Pancreas (tissue), 10 donors: ENCODE measurements at regions not wholly inside any gene's neighbourhood (a gene's known extent, or its start where the extent isn't known, plus 50 kb on each side); places are given as distances from the start of the nearest gene placed in this dataset.

Experiments
- ATAC-seq, 4 donors: fragments of 200-7000 bp; cut with Tn5 transposase; one replicate each; pipeline versions ENCODE4 v1.8.0 to v1.9.1; 2020; ENCODE audit warnings: mild to moderate bottlenecking in 4 of 4, moderate library complexity in 4 of 4
- DNase-seq, 6 donors: peaks; one replicate each; pipeline ENCODE4 v3.0.0-alpha.2; 2020
- FAIRE-seq: peaks from 2 replicates; lab custom pipeline; 2012; peaks lifted over from hg19 to GRCh38; lab: Jason Lieb, UNC
- H3K27ac ChIP-seq, 4 donors: fragments of 200-600 bp; sonication (generic); 1 replicate in 3 of 4; 2 replicates in 1 of 4; pipeline versions ENCODE4 v1.5.0 to v1.8.0; 2020
- H3K27me3 ChIP-seq, 4 donors: fragments of 200-600 bp; one replicate each; pipeline ENCODE4 v1.8.0; 2021
- H3K36me3 ChIP-seq, 3 donors: fragments of 200-600 bp; sonication (generic) in 1 of 3; one replicate each; pipeline versions ENCODE4 v1.5.0 to v1.8.0; 2020 to 2021
- H3K4me1 ChIP-seq, 3 donors: fragments of 200-600 bp; one replicate each; pipeline ENCODE4 v1.8.0; 2021
- H3K4me3 ChIP-seq, 4 donors: fragments of 200-600 bp; sonication (generic) in 2 of 4; one replicate each; pipeline versions ENCODE4 v1.5.0 to v1.8.0; 2020 to 2021
- H3K9me3 ChIP-seq, 4 donors: fragments of 200-600 bp; one replicate each; pipeline ENCODE4 v1.8.0; 2021
- WGBS, 2 donors: extraction: QIAGEN DNeasy Blood & Tissue Kit; methylation state at CpG; one replicate each; pipeline ENCODE4 v1.1.7; 2013; 5-methylcytosine and 5-hydroxymethylcytosine counted together
- intact Hi-C, 3 donors: fragments of 100-400 bp; cut with DNase I; formaldehyde crosslinking; loops; one replicate each; pipeline versions ENCODE4 v1.11.1 to v1.14.2; 2022
- TF ChIP-seq, protein P1 (sequence below), 4 donors: fragments of 200-600 bp; sonication (generic) in 3 of 4; IDR thresholded peaks; one replicate each; pipeline versions ENCODE4 v1.5.0 to v1.8.0; 2021; ENCODE audit warnings: antibody characterized with exemption in 4 of 4
- donor health status: healthy with polysubstance abuse.
- donor health status: DM: no; HTN: no; CAD: no; lungs with moderate emphysema.
- donor health status: DM: no; HTN: no; CAD: no.
- donor health status: control.
- donor health status: control.
- donor health status: Bipolar disorder and iron deficiency.
- donor health status: DM: yes; HTN: yes; CAD: no.
- donor health status: DM: no; HTN: no; CAD: no.
- donor health status: DM: no; HTN: no; CAD: no.
- donor health status: DM: yes; HTN: yes; CAD: no.

DNA sequence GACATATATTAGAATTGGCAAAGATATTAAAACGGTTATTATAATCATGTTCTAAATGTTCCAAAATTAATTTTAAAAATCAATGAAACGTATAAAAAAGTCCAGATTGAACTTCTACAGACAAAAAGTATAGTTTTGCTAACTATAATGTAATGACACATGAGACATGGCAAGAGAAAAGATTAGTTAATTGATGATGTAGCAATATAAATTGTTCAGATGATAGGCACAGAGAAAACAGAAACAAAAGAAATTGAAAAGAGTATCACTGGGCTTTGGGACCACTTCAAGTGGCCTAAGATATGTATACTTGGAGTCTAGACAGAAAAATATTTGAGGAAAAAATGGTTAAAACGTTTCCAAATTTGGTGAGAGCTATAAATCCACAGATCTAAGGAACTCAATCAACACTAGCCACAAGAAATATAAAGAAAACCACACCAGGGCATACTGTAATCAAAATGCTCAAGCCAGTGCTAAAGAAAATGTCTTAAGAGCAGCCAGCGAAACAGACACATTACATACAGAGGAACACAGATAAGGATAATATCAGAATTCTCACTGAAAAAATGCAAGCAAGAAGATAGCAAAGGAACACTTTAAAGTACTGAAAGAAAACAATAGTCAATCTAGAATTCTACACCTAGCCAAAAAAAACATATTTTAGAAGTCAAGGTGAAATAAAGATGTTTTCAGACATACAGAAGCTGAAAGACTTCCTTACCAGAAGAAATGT is 172.6 kb upstream of the FOXQ1 start:
- Histone ChIP-seq H3K27ac (no peak overlapping the region), H3K4me1 (no peaks in the 10 kb centered on the region), H3K9me3 (no peaks in the 10 kb centered on the region), H3K4me3 (no peak overlapping the region), H3K36me3 (no peaks in the 10 kb centered on the region), H3K27me3 (no peaks in the 10 kb centered on the region)
- FAIRE-seq = no peak
- WGBS, 2 donors = 65 to 80% methylated on average over 4 of the region's 4 CpGs
- DNase-seq = no peak
- TF ChIP-seq, protein P1, sequence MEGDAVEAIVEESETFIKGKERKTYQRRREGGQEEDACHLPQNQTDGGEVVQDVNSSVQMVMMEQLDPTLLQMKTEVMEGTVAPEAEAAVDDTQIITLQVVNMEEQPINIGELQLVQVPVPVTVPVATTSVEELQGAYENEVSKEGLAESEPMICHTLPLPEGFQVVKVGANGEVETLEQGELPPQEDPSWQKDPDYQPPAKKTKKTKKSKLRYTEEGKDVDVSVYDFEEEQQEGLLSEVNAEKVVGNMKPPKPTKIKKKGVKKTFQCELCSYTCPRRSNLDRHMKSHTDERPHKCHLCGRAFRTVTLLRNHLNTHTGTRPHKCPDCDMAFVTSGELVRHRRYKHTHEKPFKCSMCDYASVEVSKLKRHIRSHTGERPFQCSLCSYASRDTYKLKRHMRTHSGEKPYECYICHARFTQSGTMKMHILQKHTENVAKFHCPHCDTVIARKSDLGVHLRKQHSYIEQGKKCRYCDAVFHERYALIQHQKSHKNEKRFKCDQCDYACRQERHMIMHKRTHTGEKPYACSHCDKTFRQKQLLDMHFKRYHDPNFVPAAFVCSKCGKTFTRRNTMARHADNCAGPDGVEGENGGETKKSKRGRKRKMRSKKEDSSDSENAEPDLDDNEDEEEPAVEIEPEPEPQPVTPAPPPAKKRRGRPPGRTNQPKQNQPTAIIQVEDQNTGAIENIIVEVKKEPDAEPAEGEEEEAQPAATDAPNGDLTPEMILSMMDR (IDR thresholded peaks at IDR 0.05) = no peak
- no peak for ATAC-seq
- intact Hi-C loops = no loop called here

DNA sequence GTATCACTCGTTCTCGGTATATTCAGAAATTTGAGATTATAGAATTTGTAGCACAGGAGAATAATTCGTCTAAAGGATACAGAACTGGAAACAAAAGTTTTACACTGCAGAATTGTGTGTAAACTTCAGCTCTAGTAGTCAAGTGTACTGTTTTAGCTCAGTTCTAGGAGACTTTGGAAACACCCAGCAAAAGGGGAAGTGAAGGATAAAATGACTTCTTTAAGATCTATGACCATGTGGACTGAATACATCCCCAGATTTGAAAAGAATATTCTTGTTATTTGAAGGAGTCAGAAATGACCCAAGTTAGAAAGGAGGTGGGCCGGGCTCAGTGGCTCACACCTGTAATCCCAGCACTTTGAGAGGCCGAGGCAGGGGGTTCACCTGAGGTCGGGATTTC is 174.0 kb upstream of the FOXQ1 start:
- Histone ChIP-seq H3K27me3 (no peaks in the 10 kb centered on the region), H3K9me3 (no peaks in the 10 kb centered on the region), H3K36me3 (no peaks in the 10 kb centered on the region), H3K4me3 (no peak overlapping the region), H3K27ac (no peak overlapping the region), H3K4me1 (no peaks in the 10 kb centered on the region)
- no peak for ATAC-seq
- intact Hi-C loops = no loop called here
- DNase-seq = no peak
- WGBS, 2 donors = 81 to 91% methylated on average over 6 of the region's 6 CpGs
- TF ChIP-seq, protein P1 (IDR thresholded peaks at IDR 0.05) = no peak
- no peak for FAIRE-seq

DNA sequence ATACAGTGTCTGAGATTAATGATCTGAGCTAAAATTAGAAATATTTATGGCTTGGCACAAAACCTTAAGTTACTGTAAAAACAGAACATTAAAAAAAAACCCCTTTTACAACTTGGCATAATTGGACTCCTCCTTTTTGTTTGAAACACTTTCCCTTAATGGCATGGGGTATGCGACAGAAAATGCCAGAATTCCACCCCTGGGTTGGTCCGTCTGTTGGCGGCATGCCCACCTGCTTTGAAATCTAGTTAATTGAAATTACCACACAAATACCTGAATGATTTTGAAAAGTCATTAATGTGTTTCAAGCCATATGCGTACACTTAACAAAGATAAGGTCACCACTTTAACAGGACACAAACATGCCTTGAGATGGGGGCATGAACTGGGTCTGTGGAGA is 175.1 kb upstream of the FOXQ1 start:
- TF ChIP-seq, protein P1 (IDR thresholded peaks at IDR 0.05) = no peak
- 47 to 55% methylated on average over 4 of the region's 4 CpGs for WGBS, 2 donors
- H3K4me1 ChIP-seq = no peaks in the 10 kb centered on the region

DNA sequence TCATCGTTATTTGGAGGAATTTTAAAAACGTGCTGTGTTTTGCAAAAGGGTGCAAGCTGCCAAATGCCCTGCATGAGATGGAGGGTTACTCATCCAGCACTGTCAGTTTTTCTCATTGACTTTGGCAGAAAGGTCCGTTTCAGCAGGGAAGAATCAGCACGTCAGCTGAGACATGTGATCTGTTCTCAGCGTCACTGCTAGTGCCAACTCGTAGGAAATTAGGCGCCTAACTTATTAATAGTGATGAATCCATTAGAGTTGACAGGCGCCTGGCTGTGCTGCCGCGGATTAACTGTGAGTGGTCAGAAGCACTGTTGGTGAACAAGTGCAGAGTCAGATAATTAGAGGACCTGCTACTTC is 175.5 kb upstream of the FOXQ1 start:
- ATAC-seq = peak in 3 of 4 donors; percentile 64 to 85 (median 78)
- DNase-seq = no peak
- no peaks in the 10 kb centered on the region for H3K27me3 ChIP-seq
- no peak for FAIRE-seq
- H3K9me3 ChIP-seq = no peaks in the 10 kb centered on the region
- no peak overlapping the region for H3K4me3 ChIP-seq
- H3K4me1 ChIP-seq = no peaks in the 10 kb centered on the region
- H3K36me3 ChIP-seq = no peaks in the 10 kb centered on the region
- WGBS, 2 donors = 33 to 41% methylated on average over 10 of the region's 10 CpGs
- no peak overlapping the region for H3K27ac ChIP-seq
- intact Hi-C loops = no loop called here
- TF ChIP-seq, protein P1 (IDR thresholded peaks at IDR 0.05) = no peak

More for the DNA sequence above, 175.1 kb upstream of the FOXQ1 start:
- no peak for DNase-seq
- H3K9me3 ChIP-seq = no peaks in the 10 kb centered on the region
- intact Hi-C loops = no loop called here
- no peak overlapping the region for H3K4me3 ChIP-seq
- ATAC-seq = no peak
- no peak overlapping the region for H3K27ac ChIP-seq
- no peaks in the 10 kb centered on the region for H3K36me3 ChIP-seq
- H3K27me3 ChIP-seq = no peaks in the 10 kb centered on the region
- no peak for FAIRE-seq

DNA sequence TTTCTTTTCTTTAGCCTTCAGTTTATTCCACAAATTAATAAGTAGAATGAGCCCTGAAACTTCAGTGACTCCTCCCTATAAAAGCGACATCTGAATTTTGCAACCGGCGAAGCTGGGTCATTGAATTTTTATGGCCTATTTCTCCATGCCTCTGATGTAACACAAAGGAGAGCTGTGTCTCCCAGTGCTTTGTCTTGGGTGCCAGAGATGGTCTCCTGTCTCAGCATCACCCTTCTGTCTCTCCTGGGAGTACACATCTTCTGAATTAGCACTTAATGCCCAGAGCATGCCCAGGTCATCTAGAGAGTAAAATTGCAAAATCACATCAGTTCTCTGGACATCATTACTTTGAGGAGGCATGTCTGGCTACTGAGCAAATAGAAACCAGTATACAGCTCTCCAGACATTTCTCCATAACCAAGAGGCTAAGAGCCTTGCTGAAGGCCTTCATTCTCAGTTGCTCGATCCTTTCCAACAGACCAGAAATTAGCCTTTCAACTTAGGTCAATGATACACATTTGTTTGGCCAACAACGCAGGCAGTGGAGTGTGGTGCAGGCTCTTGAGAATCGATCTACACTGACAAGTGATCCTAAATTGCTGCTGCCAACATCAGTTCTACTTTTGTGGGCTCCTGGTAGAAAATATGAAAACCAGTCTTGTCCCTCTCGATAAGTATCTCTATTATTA is 176.0 kb upstream of the FOXQ1 start:
- FAIRE-seq = no peak
- Histone ChIP-seq H3K4me1 (no peaks in the 10 kb centered on the region), H3K4me3 (no peak overlapping the region), H3K36me3 (no peaks in the 10 kb centered on the region), H3K27ac (no peak overlapping the region), H3K9me3 (no peaks in the 10 kb centered on the region), H3K27me3 (no peaks in the 10 kb centered on the region)
- peak in 1 of 4 donors; percentile 25 for ATAC-seq
- TF ChIP-seq, protein P1 (IDR thresholded peaks at IDR 0.05) = no peak
- 66 to 67% methylated on average over 7 of the region's 7 CpGs for WGBS, 2 donors
- intact Hi-C loops = no loop called here
- DNase-seq = no peak
